ENCODE measurements at regions not wholly inside any gene's neighbourhood (a gene's known extent, or its start where the extent isn't known, plus 50 kb on each side); places are given as distances from the start of the nearest gene placed in this dataset.
"Not testable (repeated sequence)": the region's sequence is repeated elsewhere in the genome, so short reads cannot be mapped to it uniquely, and the experiment has no call there.

DNA sequence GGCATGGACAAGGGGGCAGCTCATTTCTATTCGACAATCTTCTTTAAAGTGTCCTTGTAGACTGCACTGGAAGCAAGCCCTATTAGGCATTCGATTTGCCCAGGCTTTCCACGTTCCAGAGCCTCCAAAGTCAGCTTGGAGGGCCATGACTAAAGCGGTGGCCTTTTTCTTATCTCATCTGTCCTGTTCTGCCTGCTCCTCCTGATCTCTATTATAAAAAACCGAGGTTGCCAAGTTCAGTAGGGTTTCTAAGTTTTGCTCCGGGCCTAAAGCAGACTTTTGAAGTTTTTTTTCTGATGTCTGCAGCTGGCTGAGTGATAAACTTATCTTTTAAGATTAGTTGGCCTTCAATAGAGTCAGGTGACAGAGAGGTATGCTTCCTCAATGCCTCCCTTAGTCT is 54.7 kb upstream of the CSF1 start:
- TF ChIP-seq, protein P1, sequence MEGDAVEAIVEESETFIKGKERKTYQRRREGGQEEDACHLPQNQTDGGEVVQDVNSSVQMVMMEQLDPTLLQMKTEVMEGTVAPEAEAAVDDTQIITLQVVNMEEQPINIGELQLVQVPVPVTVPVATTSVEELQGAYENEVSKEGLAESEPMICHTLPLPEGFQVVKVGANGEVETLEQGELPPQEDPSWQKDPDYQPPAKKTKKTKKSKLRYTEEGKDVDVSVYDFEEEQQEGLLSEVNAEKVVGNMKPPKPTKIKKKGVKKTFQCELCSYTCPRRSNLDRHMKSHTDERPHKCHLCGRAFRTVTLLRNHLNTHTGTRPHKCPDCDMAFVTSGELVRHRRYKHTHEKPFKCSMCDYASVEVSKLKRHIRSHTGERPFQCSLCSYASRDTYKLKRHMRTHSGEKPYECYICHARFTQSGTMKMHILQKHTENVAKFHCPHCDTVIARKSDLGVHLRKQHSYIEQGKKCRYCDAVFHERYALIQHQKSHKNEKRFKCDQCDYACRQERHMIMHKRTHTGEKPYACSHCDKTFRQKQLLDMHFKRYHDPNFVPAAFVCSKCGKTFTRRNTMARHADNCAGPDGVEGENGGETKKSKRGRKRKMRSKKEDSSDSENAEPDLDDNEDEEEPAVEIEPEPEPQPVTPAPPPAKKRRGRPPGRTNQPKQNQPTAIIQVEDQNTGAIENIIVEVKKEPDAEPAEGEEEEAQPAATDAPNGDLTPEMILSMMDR (IDR thresholded peaks at IDR 0.05) = not testable (repeated sequence)
- not testable (repeated sequence) for TF ChIP-seq POLR2A (IDR thresholded peaks at IDR 0.05)
